ENCODE measurements at regions not wholly inside any gene's neighbourhood (a gene's known extent, or its start where the extent isn't known, plus 50 kb on each side); places are given as distances from the start of the nearest gene placed in this dataset.
"Not testable (repeated sequence)": the region's sequence is repeated elsewhere in the genome, so short reads cannot be mapped to it uniquely, and the experiment has no call there.

GRCh38 chr5:17326600-17327037 is 109.2 kb downstream of the BASP1 start:
- DNase-seq (ENCODE audit: low read depth in 2 of 3, low spot score in 2 of 3), result no peak

GRCh38 chr5:17327048-17327625 is 109.7 kb downstream of the BASP1 start:
- no peak for DNase-seq (ENCODE audit: low read depth in 2 of 3, low spot score in 2 of 3)

- no peak for DNase-seq (ENCODE audit: low read depth in 2 of 3, low spot score in 2 of 3)
These were observed 112.1 kb downstream of the BASP1 start for GRCh38 chr5:17329571-17329970.

GRCh38 chr5:17330386-17330785 is 113.0 kb downstream of the BASP1 start:
- no peak for DNase-seq (ENCODE audit: low read depth in 2 of 3, low spot score in 2 of 3)

- no peak for DNase-seq (ENCODE audit: low read depth in 2 of 3, low spot score in 2 of 3)
These were observed 114.2 kb downstream of the BASP1 start for GRCh38 chr5:17331651-17332050.

- DNase-seq (ENCODE audit: low read depth in 2 of 3, low spot score in 2 of 3), result no peak
These were observed 116.3 kb downstream of the BASP1 start for GRCh38 chr5:17333755-17334154.

- no peak for DNase-seq (ENCODE audit: low read depth in 2 of 3, low spot score in 2 of 3)
These were observed 118.6 kb downstream of the BASP1 start for GRCh38 chr5:17336054-17336453.

- DNase-seq (ENCODE audit: low read depth in 2 of 3, low spot score in 2 of 3), result not testable (repeated sequence)
These were observed 119.3 kb downstream of the BASP1 start for GRCh38 chr5:17336723-17337122.

GRCh38 chr5:17339841-17340240 is 122.4 kb downstream of the BASP1 start:
- DNase-seq (ENCODE audit: low read depth in 2 of 3, low spot score in 2 of 3), result no peak

- DNase-seq (ENCODE audit: low read depth in 2 of 3, low spot score in 2 of 3), result no peak
These were observed 122.9 kb downstream of the BASP1 start for GRCh38 chr5:17340379-17340778.

GRCh38 chr5:17340819-17341218 is 123.4 kb downstream of the BASP1 start:
- no peak for DNase-seq (ENCODE audit: low read depth in 2 of 3, low spot score in 2 of 3)

GRCh38 chr5:17343675-17344074 is 126.2 kb downstream of the BASP1 start:
- peak in 2 of 3 donors; percentile 5 to 21 for DNase-seq (ENCODE audit: low read depth in 2 of 3, low spot score in 2 of 3)

- DNase-seq (ENCODE audit: low read depth in 2 of 3, low spot score in 2 of 3), result no peak
These were observed 129.4 kb downstream of the BASP1 start for GRCh38 chr5:17346811-17347210.

- DNase-seq (ENCODE audit: low read depth in 2 of 3, low spot score in 2 of 3), result no peak
These were observed 134.8 kb downstream of the BASP1 start for GRCh38 chr5:17352223-17352622.

- no peak for DNase-seq (ENCODE audit: low read depth in 2 of 3, low spot score in 2 of 3)
These were observed 136.8 kb downstream of the BASP1 start for GRCh38 chr5:17354265-17354664.

GRCh38 chr5:17355586-17356346 is 138.3 kb downstream of the BASP1 start:
- no peak for DNase-seq (ENCODE audit: low read depth in 2 of 3, low spot score in 2 of 3)

- DNase-seq (ENCODE audit: low read depth in 2 of 3, low spot score in 2 of 3), result no peak
These were observed 139.1 kb downstream of the BASP1 start for GRCh38 chr5:17356551-17356950.

GRCh38 chr5:17357504-17357903 is 140.1 kb downstream of the BASP1 start:
- no peak for DNase-seq (ENCODE audit: low read depth in 2 of 3, low spot score in 2 of 3)

- DNase-seq (ENCODE audit: low read depth in 2 of 3, low spot score in 2 of 3), result no peak
These were observed 140.0 kb upstream of the TAF11L2 start for GRCh38 chr5:17358031-17358430.

- no peak for DNase-seq (ENCODE audit: low read depth in 2 of 3, low spot score in 2 of 3)
These were observed 138.5 kb upstream of the TAF11L2 start for GRCh38 chr5:17359451-17360011.

- DNase-seq (ENCODE audit: low read depth in 2 of 3, low spot score in 2 of 3), result no peak
These were observed 137.2 kb upstream of the TAF11L2 start for GRCh38 chr5:17360879-17361278.

- no peak for DNase-seq (ENCODE audit: low read depth in 2 of 3, low spot score in 2 of 3)
These were observed 136.7 kb upstream of the TAF11L2 start for GRCh38 chr5:17361331-17361730.
